ENCODE measurements at regions not wholly inside any gene's neighbourhood (a gene's known extent, or its start where the extent isn't known, plus 50 kb on each side); places are given as distances from the start of the nearest gene placed in this dataset.
A peak's percentile ranks its signal among the peaks of the same experiment; 100 is the strongest.

- no peak overlapping the region for H2BK15ac ChIP-seq (ENCODE audit: low read length)
- TF ChIP-seq SP2 (IDR thresholded peaks at IDR 0.05; ENCODE audit: low read length) = no peak
- no peak for TF ChIP-seq CBX5 (IDR thresholded peaks at IDR 0.05; ENCODE audit: low read depth, low read length)
- no peak for TF ChIP-seq KDM1A (IDR thresholded peaks at IDR 0.05; ENCODE audit: borderline replicate concordance, low read length)
- TF ChIP-seq PHF8 (conservative IDR thresholded peaks at IDR 0.05; ENCODE audit: low read depth, low read length) = no peak
- no peak for TF ChIP-seq CHD1 (IDR thresholded peaks at IDR 0.05; ENCODE audit: low read depth, low read length)
- TF ChIP-seq NANOG (IDR thresholded peaks at IDR 0.05; ENCODE audit: insufficient read depth, low read depth, low read length, poor library complexity, severe bottlenecking) = no peak
- no peak for TF ChIP-seq JUND (IDR thresholded peaks at IDR 0.05; ENCODE audit: low read length)
- no peak for TF ChIP-seq POU5F1 (IDR thresholded peaks at IDR 0.05; ENCODE audit: low read depth, low read length)
- no peak for TF ChIP-seq KDM4A (IDR thresholded peaks at IDR 0.05; ENCODE audit: low read depth, low read length, severe bottlenecking)
- TF ChIP-seq RFX5 (IDR thresholded peaks at IDR 0.05; ENCODE audit: borderline replicate concordance, low read depth, low read length) = no peak
- TF ChIP-seq CREB1 (IDR thresholded peaks at IDR 0.05) = no peak
- 90% methylated on average over 24 of the region's 24 CpGs; no CpG with 5 or more reads in 1 of the 2 experiments for WGBS, 2 experiments (ENCODE audit: extremely low coverage in 1 of 2, insufficient coverage in 1 of 2, insufficient read length in 1 of 2, insufficient replicate concordance in 2 of 2, low coverage in 1 of 2, low lambda C conversion rate in 2 of 2, missing lambda C conversion rate in 1 of 2)
- ChIA-PET CTCF (ENCODE audit: partially characterized antibody) (interaction anchor here (0.7 kb wide), 1 partner anchor 15 kb away, joined by 3 read pairs; no protein-coding TSS in a partner anchor), POLR2A (ENCODE audit: partially characterized antibody) (interaction anchor here (0.9 kb wide), 1 partner anchor 9 kb away, joined by 3 read pairs; no protein-coding TSS in a partner anchor)
- no peaks in the 10 kb centered on the region for H3K23me2 ChIP-seq (ENCODE audit: low read depth, low read length)
- H3K4me1 ChIP-seq (replicated peaks in 1 of 4; ENCODE audit: control insufficient read depth in 3 of 4, insufficient read depth in 4 of 4, low read length in 3 of 4) = peaks cover 5 to 22% (median 11%) of the 10 kb centered on the region in 4 experiments; a peak in 6 of 7 replicates
- no peak overlapping the region for H2AFZ ChIP-seq (ENCODE audit: low read length)
- no peak overlapping the region for H3K14ac ChIP-seq (ENCODE audit: insufficient read length)
- no peaks in the 10 kb centered on the region for H4K20me1 ChIP-seq (replicated peaks in 1 of 2; ENCODE audit: control insufficient read depth in 1 of 2, insufficient read depth in 2 of 2, low read length in 2 of 2)
- H2BK5ac ChIP-seq (ENCODE audit: low read depth, low read length) = no peak overlapping the region
- no peaks in the 10 kb centered on the region; a peak in 1 of 7 replicates for H3K27me3 ChIP-seq (replicated peaks in 1 of 4; ENCODE audit: control insufficient read depth in 3 of 4, extremely low read depth in 1 of 4, insufficient read depth in 3 of 4, low read length in 3 of 4)
- peak overlapping the region in 1 of 2 experiments; percentile 23; a peak in 2 of 4 replicates for H3K4me2 ChIP-seq (ENCODE audit: insufficient read depth in 1 of 2, low read depth in 2 of 2, low read length in 2 of 2)
- no peak overlapping the region for H3K18ac ChIP-seq (ENCODE audit: extremely low read depth, low read length)
- no peak overlapping the region for H4K5ac ChIP-seq (ENCODE audit: insufficient read length, low read depth, low read length)
- no peaks in the 10 kb centered on the region for H3K9me3 ChIP-seq (ENCODE audit: insufficient read depth in 2 of 2, low read depth in 1 of 2, low read length in 1 of 2)
- no peaks in the 10 kb centered on the region for H3K79me2 ChIP-seq (ENCODE audit: control insufficient read depth in 1 of 2, insufficient read depth in 2 of 2, low read length in 2 of 2)
- H3K9ac ChIP-seq (replicated peaks in 1 of 4; ENCODE audit: extremely low read depth in 1 of 4, low read depth in 3 of 4, low read length in 3 of 4) = no peak overlapping the region
- H3K4ac ChIP-seq (replicated peaks; ENCODE audit: insufficient read length, low read depth, low read length) = no peak overlapping the region
- H4K8ac ChIP-seq (ENCODE audit: extremely low read depth, insufficient read depth, low read length) = no peak overlapping the region
- no peak overlapping the region for H3K23ac ChIP-seq (ENCODE audit: insufficient read length)
- H3K4me3 ChIP-seq (ENCODE audit: extremely low read depth in 1 of 4, insufficient read depth in 2 of 4, low read depth in 3 of 4, low read length in 4 of 4) = no peak overlapping the region
- DNase-seq (ENCODE audit: low read depth in 1 of 2, low spot score in 2 of 2) (no peak), FAIRE-seq (no peak)
- H2BK12ac ChIP-seq (ENCODE audit: low read depth, low read length) = 0 out of 2 replicates have a peak overlapping the region, but pooled peaks have one; percentile 4
- H2BK20ac ChIP-seq (ENCODE audit: low read length) = peak overlapping the region; percentile 52; the same call in 1 of the 2 replicates
- H3K56ac ChIP-seq (replicated peaks; ENCODE audit: insufficient read length, low read depth, low read length) = no peak overlapping the region
- peak overlapping the region; percentile 30 for H2BK120ac ChIP-seq (replicated peaks; ENCODE audit: low read depth, low read length)
- H3K36me3 ChIP-seq (ENCODE audit: control insufficient read depth in 2 of 4, insufficient read depth in 4 of 4, low read length in 3 of 4) = no peaks in the 10 kb centered on the region
- no peak overlapping the region for H4K91ac ChIP-seq (replicated peaks; ENCODE audit: insufficient read length, low read length)
- no peak overlapping the region for H2AK5ac ChIP-seq (ENCODE audit: low read depth, low read length)
- no peak overlapping the region for H3K27ac ChIP-seq (ENCODE audit: low read depth, low read length)
- H3K79me1 ChIP-seq (ENCODE audit: low read depth, low read length) = no peaks in the 10 kb centered on the region
Measured at GRCh38 chr22:27540656-27541396, 260.7 kb downstream of the MN1 start.

Data from H1 (cell line).